ENCODE measurements at regions not wholly inside any gene's neighbourhood (a gene's known extent, or its start where the extent isn't known, plus 50 kb on each side); places are given as distances from the start of the nearest gene placed in this dataset.

- TF ChIP-seq ZNF416 (tag by site-specific recombination; IDR thresholded peaks at IDR 0.05) (no peak), PBX3 (CRISPR knock-in tag; IDR thresholded peaks at IDR 0.05) (no peak), ZNF169 (tag by site-specific recombination; IDR thresholded peaks at IDR 0.05) (no peak), ZNF2 (tag by site-specific recombination; IDR thresholded peaks at IDR 0.05) (no peak), TRIM28 (IDR thresholded peaks at IDR 0.05; ENCODE audit: borderline replicate concordance, low read length) (no peak), ZNF785 (tag by site-specific recombination; IDR thresholded peaks at IDR 0.05) (no peak)
Measured at GRCh38 chr22:47919001-47919441, 1156.6 kb downstream of the TBC1D22A start (continued).

GRCh38 chr22:47918276-47918921 is 1155.9 kb downstream of the TBC1D22A start:
- H3K36me3 ChIP-seq (ENCODE audit: control insufficient read depth in 2 of 2, insufficient read depth in 1 of 2, low read length in 2 of 2) = no peaks in the 10 kb centered on the region
- no peak overlapping the region for H3K27ac ChIP-seq (ENCODE audit: extremely low read depth, low read depth, low read length)
- TF ChIP-seq KLF9 (tag by site-specific recombination; IDR thresholded peaks at IDR 0.05; ENCODE audit: low read depth) (no peak), ZNF530 (tag by site-specific recombination; IDR thresholded peaks at IDR 0.05; ENCODE audit: low read depth) (no peak), ZNF510 (tag by site-specific recombination; IDR thresholded peaks at IDR 0.05; ENCODE audit: insufficient replicate concordance) (no peak), SETDB1 (IDR thresholded peaks at IDR 0.05; ENCODE audit: insufficient read length, low read length) (no peak), PRDM6 (tag by site-specific recombination; IDR thresholded peaks at IDR 0.05) (no peak), ZNF670 (tag by site-specific recombination; IDR thresholded peaks at IDR 0.05; ENCODE audit: low read depth) (no peak), ZNF274 (IDR thresholded peaks at IDR 0.05; ENCODE audit: low read length) (no peak), ZNF274 (tag by site-specific recombination; IDR thresholded peaks at IDR 0.05; ENCODE audit: borderline replicate concordance) (no peak), REPIN1 (tag by site-specific recombination; IDR thresholded peaks at IDR 0.05; ENCODE audit: low read depth) (no peak), GLI4 (tag by site-specific recombination; IDR thresholded peaks at IDR 0.05) (no peak), BCL6B (tag by site-specific recombination; IDR thresholded peaks at IDR 0.05) (no peak), ZNF280D (tag by site-specific recombination; IDR thresholded peaks at IDR 0.05) (no peak), ZNF23 (tag by site-specific recombination; IDR thresholded peaks at IDR 0.05; ENCODE audit: borderline replicate concordance) (no peak), YY2 (tag by site-specific recombination; IDR thresholded peaks at IDR 0.05) (no peak), ZSCAN16 (tag by site-specific recombination; IDR thresholded peaks at IDR 0.05) (no peak), KLF8 (tag by site-specific recombination; IDR thresholded peaks at IDR 0.05) (no peak)
- POLR2A ChIA-PET = no interaction called here
- H3K4me3 ChIP-seq (ENCODE audit: low read depth, low read length) = no peak overlapping the region
- H3K9me3 ChIP-seq (ENCODE audit: control insufficient read depth, insufficient read depth, low read depth, low read length) = no peaks in the 10 kb centered on the region
- CTCF ChIA-PET = no interaction called here
- H3K4me1 ChIP-seq (ENCODE audit: control insufficient read depth, insufficient read depth, low read length) = no peaks in the 10 kb centered on the region
